T-helper 2 cell (primary cell): ENCODE measurements at regions not wholly inside any gene's neighbourhood (a gene's known extent, or its start where the extent isn't known, plus 50 kb on each side); places are given as distances from the start of the nearest gene placed in this dataset.

Experiments used
- DNase-seq, 5 experiments: peaks; one replicate each; pipeline versions ENCODE4 v3.0.0 to v3.0.0-alpha.2; 2012 to 2022

DNA sequence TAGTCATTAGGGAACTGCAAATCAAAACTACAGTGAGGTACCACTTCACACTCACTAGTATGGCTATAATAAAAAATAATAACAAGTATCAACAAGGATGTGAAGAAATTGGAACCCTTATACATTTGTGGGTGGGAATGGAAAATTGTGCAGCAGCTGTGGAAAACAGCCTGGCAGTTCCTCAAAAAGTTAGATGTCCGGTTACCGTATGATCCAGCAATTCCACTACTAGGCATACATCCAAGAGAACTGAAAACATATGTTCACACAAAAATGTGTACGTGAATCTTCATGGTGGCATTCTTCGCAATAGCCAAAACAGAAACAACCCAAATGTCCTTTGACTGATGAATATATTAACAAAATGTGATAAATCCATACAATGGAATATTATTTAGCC is 187.9 kb upstream of the LYSMD4 start:
- DNase-seq = no peak

DNA sequence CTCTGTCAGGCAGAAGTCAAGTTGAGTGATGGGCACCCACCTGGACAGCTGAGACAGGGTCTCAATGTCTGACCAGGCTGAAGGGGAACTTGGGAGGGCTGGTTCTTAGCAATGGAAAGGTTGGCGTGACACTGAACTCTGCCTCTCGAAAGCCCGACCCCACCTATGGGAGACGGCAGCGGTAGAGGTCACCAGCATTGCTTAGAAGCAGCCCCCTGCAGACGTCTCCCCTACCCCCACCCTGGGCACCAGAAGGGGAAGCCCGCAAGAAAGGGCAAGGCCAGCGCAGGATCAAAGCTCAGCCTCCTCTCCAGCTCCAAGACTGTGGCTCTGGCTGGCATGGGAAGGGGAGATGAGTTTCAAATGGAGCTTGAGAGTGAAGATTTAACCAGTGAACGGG is 184.8 kb upstream of the LYSMD4 start:
- no peak for DNase-seq

DNA sequence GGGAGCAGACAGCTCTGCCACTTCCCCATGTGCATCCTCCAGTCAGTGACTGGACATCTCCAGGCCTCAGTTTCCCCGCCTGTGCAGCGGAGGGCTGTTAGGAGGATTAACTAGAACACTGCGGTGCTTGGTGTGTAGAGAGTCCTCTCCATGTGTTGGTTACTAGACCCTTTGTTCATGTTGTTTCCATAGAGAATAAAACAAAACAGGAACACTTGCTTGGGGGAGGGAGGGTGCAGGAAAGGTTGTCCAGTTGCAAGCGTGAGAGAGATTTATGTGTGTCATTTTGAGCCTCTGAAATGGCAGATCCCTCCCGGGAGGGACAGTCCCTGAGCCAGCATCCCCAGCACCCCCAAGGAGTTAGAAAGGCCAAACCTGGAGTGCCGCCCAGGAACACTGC is 184.0 kb upstream of the LYSMD4 start:
- DNase-seq = no peak

DNA sequence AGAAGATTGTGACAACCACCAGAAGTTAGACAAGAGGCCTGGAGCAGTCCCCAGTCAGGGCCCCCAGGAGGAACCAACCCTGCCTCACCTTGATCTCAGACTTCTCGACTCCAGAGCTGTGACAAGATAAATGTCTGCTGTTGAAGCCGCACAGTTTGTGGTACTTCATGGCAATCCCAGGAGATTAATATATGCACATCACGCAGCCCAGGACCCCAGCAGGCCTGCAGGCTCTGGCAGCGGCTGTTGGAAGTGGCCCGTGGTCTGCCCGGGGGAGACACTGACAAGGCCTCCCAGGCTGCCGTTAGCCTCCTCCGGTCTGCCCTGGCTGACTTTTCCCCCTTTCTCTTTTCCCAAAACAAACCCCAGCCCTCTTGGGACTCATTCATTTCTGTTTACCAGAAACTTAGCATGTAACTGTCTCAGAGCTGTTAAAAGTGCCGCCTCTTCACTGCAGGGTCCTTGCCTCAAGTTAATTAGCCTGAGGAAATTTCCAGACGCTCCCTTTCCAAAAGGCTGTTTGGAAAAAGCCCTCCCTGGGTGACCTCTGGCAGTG is 183.5 kb upstream of the LYSMD4 start:
- DNase-seq = no peak

DNA sequence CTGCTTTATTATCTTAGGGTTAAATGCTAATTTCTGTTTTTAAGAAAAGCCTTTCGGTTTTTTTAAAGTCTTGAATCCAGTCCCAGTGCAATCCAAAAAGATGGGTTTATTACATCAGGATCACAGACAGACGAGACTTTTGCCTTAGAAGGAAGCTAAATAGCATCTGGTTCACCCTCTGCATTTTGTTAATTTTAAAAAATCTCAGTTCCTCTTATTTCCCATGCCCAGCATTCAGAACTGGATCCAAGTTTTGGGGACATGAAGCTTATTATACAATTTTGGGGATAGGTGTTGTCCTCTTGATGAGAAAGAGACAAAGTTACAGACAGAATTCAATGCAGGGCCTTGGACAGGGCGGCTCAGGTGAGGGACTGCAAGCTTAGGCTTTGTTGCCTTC is 181.5 kb upstream of the LYSMD4 start:
- DNase-seq = no peak

DNA sequence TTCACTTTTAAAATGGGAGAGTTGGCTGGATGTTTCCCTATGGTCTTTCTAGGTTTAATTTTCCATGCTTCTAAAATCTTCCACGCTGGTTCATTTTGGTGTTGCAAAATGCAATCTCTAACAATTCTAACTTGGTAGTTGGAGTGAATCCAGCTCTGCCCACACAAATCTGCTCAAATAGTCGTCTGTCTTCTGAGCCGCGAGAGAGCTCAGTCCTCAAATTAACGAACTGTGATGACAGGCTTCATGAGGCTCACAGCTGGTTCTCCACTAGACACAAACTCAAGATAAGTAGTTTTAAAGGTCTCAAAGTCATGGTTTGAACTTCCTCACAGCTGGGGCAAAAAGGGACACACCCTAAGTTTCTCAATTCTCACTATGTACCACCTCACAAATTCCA is 178.6 kb upstream of the LYSMD4 start:
- no peak for DNase-seq

DNA sequence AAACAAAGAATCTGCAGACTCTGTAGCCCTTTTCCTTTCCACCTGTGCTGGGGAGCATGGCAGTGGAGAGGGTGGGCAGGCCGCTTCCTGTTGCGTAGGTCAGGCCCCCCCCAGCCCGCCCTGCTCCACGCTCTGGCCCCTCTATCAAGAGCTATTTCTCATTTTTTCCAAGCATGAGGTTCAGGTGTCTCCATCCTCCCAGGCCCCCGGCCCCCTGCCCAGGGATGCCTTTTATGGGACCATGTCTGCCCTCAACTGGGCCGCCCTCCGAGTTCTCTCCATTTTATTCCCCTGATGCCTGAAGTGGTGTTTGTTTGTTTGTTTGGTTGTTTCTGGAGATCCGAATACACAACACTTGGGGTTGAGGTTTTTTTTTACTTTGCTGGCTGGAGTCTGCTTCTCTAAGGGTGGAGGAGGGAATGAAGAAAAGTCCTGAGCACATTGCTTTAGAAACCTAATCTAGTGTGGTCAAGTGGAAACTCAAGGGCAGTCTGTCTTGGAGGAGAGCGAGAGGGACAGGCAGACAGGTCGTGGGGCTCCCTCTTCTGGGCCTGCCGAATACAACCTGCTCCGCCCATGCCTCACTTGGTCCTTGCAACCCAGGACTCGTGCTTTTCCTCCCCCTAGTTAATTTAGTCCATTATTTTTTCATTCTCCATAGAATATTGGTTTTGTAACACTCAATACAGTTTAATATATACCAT is 176.5 kb upstream of the LYSMD4 start:
- no peak for DNase-seq

DNA sequence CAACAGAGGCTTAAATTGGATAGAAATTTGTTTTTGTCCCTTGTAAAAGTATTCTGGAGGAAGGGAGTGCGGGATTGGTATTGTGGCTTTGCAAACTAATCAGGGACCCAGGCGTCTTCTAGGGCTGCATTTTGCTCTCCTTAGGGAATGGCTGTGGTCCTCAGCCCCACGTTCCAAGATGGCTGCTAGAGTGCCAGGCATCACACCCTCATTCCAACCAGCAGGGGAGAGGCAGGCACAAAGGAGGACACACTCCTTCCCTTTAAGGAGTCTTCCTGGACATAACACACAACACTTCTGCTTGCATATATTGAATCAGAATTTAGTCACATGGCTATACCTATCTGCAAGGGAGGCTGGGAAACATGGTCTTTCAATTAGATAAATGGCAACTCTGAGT is 174.5 kb upstream of the LYSMD4 start:
- no peak for DNase-seq

DNA sequence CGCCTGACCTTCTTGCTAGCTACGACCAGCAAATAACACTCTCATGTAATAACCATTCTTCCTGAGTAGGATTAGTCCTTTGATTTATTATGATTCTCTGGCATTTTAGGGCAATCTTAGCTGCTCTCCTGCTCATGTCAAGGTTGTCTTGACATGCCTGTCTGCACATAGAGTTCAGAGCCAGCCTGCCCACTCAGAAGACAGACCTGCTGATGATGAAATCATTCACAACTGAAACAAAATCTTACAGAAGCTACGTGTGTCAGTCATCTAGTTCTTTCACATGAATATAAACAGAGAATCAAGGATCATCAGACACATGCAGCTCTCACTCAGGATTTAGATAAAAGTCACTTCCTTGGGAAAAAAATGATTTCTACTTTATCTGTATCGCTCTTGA is 173.6 kb upstream of the LYSMD4 start:
- DNase-seq = no peak

DNA sequence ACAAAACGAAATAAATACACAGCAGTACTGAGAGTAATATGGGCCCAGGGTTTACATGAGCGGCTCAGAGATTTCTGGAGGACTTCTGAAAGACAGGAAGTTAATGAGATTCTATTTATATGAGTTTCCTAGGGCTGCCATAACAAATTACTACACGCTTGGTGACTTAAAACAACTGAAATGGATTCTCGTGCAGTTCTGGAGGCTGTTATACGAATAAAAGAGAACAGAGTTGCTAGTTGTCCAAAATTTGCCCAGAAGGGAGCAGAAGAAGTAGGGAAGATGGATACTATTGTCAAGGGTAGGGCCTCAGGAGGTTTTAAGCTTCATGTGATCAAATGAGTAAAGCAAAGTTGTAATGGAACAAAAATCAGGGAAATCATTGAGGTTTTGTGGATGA is 173.1 kb upstream of the LYSMD4 start:
- DNase-seq = no peak

DNA sequence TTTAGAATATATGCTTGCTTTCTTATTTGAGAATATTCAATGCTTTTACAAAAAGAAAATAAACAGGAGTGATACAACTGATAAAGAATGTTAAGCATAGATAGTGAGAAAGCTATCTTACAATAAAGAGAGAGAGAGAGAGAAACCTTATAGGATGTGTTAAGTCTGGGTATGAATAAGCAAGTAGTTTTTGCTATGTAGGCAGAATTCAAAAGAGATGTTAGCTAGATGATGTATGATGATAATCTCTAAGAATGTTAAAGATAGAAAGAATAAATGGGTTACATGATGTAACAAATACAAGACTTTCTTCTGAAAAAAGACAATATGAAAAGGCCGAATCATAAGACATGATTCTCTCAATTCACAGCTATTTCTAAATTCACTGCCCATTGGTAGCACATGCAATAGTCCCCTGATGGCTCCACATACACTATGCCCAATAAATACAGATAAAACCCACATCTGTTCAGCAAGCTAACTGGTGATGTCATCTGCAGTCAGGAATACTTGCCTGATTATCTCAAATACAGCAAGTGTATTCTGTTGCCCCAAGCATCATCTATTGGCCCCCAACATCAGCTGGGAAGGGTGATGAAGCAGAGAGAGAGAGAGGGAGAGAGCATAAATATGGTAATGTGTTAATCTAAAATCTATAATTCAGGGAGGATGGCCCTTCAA is 169.2 kb upstream of the LYSMD4 start:
- peak in 1 of 5 experiments; percentile 22 for DNase-seq

DNA sequence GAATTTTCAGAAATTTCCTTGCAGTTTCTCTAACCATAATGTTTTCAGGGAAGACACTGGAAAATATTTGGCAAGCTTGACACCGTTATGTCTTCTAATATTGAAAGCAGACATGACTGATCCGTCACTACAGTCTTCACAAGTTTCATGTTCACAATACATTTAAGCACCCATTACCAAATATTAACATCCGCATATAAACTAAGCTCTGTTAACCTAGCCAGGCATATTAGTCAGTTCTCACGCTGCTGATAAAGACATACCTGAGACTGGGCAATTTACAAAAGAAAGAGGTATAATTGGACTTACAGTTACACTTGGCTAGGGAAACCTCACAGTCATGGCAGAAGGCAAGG is 162.7 kb upstream of the LYSMD4 start:
- DNase-seq = no peak

DNA sequence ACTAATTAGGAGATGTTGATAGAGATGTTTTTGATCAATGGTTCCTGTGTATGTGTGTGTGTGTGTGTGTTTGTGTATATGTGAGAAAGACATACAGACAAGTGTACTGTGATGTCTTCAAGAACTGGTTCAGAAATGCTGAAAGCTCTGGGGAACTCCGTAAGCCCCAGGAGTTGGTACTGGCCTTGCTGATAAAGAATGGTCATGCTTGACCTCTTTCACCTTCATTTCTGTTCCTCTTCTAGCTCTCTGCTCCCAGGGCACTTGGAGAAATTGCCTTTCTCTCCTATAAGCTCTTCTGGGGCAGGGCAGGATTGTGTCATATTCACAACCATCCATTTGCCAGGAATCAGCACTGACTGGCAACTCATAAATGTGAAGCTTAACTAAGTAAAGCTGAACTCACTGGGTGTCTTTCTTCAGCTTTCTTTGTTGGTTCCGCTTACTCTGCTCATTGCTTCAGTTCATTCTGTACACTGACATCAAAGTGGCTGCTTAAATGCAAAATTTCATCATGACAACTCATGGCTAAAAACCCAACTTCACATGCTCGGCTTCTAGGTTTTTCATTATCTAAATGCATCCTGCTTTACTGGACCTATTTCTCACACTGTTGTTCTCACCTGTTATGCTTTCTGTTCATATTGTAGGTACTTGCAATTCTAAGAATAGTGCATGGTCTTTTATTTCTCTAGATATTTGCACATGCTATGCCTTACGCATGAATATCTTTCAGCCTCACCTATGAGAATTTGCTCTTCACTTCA is 162.1 kb upstream of the LYSMD4 start:
- DNase-seq = no peak

DNA sequence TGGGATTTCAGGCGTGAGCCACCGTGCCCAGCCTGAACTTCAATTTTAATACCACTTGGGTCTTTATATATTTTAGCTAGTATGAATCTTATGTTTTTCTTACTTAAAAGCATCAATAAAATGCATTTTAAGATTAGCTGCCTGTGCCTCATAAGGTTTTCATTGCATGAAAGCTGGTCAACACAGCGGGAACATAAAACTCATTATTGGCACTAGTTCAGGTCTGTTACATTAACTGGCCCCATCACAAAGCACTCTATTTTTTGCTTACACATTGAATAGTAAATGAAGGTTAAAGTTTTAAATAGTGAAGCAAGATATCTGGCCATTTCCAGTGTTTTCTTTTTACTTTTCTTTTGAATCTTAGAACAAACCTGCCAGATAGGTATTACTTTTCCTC is 145.6 kb upstream of the LYSMD4 start:
- no peak for DNase-seq

DNA sequence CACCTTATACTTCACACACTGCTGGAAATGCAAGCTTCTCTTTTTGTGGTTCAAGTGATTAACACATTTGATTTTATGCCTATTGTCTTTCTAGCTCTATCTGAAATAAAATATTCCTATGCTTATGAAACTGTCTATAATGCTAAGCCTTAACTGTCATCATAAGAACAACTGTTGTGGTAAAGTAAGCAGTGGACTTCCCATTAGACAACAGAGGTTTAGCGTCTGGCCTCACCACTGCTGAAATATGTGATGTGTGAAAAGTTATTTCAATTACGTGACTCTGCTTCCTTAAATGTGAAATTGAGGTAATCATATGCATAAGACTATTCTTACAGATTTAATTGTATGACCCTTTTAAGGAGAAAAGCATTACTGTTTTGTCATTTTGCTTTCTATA is 140.2 kb upstream of the LYSMD4 start:
- DNase-seq = no peak

DNA sequence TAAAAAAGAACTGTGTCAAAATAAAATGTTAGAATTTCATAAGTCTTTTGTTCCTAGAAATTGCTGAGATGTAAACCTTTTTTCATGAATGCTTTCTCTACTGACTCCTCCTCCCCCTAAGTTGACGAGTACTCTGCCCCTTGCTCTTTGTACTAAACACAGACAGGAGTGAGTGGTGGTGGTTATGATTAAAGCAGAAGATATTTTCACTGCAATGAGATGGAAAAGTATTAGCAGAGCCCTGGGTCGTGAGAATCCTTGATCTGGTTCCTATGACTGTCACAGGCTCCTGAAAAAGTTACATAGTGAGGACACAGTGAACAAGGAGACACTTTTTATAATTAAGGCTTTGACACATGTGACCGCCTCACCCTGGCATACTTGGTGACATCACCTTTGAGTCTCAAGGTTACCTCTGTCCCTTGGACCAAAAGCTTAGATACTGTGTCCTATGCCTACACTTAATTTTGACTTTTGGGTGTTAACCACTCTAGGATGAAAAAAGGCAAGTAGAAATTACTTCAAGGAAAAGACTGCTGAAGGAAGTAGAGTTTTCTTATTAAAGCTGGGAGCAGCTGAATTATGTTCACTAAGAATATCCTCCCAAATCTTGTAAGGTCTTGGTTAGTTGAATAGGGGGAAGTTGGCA is 130.4 kb upstream of the LYSMD4 start:
- DNase-seq = no peak

DNA sequence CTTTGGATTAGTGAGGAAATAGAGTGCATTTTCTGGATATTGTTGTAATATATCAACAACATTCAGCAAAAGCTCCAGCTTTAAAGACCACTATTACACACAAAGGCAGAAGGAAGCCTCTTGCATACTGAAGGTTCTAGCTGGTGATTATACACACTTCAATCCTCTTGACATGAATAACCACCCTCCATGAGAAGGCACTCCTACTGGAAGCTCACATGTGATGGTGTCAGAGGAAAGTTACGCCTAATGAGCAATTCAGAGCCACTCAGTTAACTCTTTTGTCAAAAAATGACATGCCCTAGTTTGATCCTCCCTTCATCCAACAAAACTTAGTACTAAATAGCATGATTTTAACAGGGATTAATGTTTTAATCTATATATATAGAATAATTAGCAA is 124.6 kb upstream of the LYSMD4 start:
- no peak for DNase-seq

DNA sequence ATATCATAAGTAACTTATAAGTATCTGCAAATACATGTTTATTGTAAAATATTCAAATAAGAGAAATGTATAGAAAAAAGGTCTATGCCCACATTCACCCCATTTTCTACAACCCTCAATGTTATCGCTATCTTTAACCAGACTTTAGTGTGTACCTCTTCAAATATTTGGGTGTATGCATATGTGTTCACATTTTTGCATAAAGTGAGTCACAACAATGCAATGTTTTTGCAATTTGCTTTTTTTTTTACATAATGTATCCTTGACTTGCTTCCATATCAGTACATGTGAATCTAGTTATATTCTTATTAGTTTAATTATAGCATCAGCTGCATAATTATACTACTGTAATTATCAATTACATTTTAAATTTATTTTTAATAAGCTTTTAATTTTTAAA is 117.3 kb upstream of the LYSMD4 start:
- no peak for DNase-seq

DNA sequence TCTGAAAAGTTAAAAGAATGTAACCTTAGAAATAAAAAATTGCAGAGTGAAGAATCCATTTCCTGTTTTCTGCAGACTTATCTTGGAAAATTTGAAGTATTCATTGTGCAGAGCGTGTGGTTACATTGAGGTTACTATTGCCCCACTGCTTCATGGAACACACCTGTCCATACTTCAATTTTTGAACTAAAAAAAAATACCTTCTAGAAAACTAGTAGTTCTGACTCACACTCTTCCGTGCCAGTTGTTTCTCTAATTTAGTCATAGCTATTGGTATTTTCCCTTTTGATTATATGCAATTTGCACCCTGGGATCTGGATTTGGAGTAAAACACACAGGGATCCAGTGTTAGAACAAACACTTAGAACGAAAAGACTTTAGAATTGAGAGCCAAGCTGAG is 111.8 kb upstream of the LYSMD4 start:
- peak in 1 of 5 experiments; percentile 52 for DNase-seq

DNA sequence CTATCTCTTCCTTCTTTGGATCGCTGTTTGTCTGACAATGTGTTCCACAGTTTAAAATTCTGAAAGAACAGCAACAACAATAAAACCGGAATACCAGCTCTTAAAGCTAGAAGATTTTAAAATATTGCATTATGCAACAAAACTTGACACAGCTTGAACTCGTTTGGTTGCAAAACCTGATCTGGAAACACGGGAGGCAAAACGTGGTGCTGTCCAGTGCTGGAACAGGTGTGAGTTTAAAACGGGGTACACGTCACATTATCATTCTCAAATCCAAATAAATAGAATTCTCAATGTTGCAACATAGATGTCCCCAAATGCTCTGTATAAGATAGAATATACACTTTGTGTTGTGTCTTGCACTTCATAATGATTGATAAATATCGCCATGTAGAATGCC is 110.9 kb upstream of the LYSMD4 start:
- no peak for DNase-seq

DNA sequence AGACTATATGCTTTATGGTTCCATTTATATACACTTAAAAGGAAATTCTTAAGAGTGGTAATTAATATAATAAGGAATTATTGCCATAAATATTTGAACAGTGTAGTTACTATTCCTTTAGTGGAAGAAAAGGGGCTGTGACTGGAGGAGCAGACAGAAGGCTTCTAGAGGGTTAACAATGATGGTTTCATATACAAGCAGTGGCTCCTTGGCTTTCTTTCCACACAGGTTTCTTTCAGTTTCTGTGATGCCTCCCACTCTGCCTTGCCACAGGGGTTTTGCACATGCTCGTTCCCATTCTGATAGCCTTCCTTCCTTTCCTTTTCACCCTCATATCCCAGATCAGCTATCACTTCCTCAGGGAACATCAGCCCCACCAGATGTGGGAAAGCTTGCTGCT is 108.8 kb upstream of the LYSMD4 start:
- DNase-seq = no peak

DNA sequence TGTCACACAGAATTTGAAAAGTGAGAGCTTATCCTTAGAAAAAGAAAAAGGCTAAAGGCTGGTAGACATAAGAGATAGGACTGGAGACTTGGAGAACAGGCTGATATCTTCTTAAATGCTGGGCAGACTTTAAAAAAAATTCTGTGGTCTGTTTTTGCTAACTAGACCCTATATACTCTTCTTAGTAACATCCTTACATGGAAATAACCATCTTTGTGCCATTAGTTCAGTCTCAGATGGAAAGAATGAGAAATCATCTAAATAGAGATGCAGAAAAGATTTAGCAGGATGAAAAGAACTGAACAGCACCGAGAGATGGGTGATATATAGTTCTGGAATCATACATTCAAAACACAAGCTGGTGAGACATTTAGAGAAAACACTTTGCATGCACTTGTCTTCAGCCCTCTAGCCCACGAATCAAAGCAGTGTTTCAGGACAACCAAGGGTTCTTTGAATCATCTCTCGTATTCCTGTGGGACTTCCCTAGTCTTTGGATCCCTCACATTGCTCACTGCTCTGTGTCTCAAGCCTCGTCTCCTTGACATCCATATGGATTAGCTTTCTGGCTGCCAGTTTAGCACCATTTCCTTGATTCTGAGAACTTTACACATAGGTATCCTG is 93.0 kb upstream of the LYSMD4 start:
- DNase-seq = peak in 1 of 5 experiments; percentile 24

DNA sequence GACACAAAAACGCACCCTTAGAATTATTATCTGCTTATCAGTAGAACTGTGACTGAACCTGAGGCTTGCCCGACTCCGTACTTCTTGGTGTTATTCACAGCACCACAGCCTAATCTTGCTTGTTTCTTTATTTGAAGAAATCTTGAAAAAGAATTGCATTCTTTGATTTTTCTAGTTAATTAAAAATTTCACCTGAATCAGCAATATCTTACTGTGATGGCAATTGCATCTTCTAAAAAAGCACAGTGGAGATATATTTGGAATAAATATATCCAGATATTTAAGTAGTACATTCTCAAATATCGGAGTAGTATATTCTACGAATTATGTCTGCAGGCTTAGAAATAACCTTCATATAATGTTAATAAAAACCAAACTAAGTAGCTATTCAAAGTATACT is 90.1 kb upstream of the LYSMD4 start:
- DNase-seq = no peak
